Memory B cell (primary cell): ENCODE measurements at regions not wholly inside any gene's neighbourhood (a gene's known extent, or its start where the extent isn't known, plus 50 kb on each side); places are given as distances from the start of the nearest gene placed in this dataset.

Source experiments
- ATAC-seq: fragments of 150-1000 bp; cut with Tn5 transposase; 2 replicates; pipeline ENCODE4 v1.10.0; 2021; ENCODE audit warnings: low read depth, mild to moderate bottlenecking, moderate library complexity
- DNase-seq, 2 donors: peaks; one replicate each; pipeline ENCODE4 v3.0.0; 2022; ENCODE audit warnings: low spot score in 2 of 2
- H3K27ac Mint-ChIP-seq: one replicate; pipeline ENCODE4 v1.8.0; 2022; ENCODE audit warnings: mild to moderate bottlenecking, moderate library complexity, mixed read lengths
- H3K27me3 Mint-ChIP-seq: one replicate; pipeline ENCODE4 v1.8.0; 2022; ENCODE audit warnings: mixed read lengths
- H3K36me3 Mint-ChIP-seq: one replicate; pipeline ENCODE4 v1.8.0; 2022; ENCODE audit warnings: mild to moderate bottlenecking, mixed read lengths
- H3K4me1 Mint-ChIP-seq: one replicate; pipeline ENCODE4 v1.8.0; 2022; ENCODE audit warnings: mixed read lengths
- H3K4me3 Mint-ChIP-seq: one replicate; pipeline ENCODE4 v1.8.0; 2022; ENCODE audit warnings: mild to moderate bottlenecking, moderate library complexity, mixed read lengths
- H3K9me3 Mint-ChIP-seq: one replicate; pipeline ENCODE4 v1.8.0; 2022; ENCODE audit warnings: mixed read lengths

GRCh38 chr14:104287301-104288009 lies 149.1 kb downstream of the KIF26A start:
- Mint-ChIP-seq H3K27ac (no peak overlapping the region), H3K4me3 (no peak overlapping the region), H3K9me3 (peaks cover 11% of the 10 kb centered on the region), H3K36me3 (no peaks in the 10 kb centered on the region), H3K4me1 (no peaks in the 10 kb centered on the region), H3K27me3 (no peaks in the 10 kb centered on the region)
- ATAC-seq (no peak), DNase-seq (no peak)

- ATAC-seq: no peak
- DNase-seq: no peak
- no peaks in the 10 kb centered on the region for H3K4me1 Mint-ChIP-seq
- no peaks in the 10 kb centered on the region for H3K36me3 Mint-ChIP-seq
- H3K27ac Mint-ChIP-seq: no peak overlapping the region
- H3K27me3 Mint-ChIP-seq: no peaks in the 10 kb centered on the region
- no peak overlapping the region for H3K4me3 Mint-ChIP-seq
- peaks cover 11% of the 10 kb centered on the region for H3K9me3 Mint-ChIP-seq
Measured at GRCh38 chr14:104288272-104288671, 149.9 kb downstream of the KIF26A start.

DNA sequence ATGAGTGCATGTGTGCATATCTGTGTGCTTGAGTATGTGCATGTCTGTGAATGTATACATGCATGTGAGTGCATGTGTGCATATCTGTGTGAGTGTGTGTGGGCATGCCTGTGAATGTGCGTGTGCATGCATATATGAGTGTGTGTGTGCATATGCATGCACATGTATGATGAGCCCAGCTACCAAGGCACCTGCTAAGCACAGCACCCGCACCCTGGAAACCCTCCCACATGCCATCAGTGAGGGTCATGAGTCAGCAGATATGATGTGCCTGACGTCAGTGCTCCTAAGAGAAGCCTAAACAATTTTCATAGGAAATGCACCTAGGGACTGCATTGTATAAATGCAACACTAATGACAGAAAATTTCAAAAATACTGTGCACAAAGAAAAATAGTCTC lies 151.1 kb downstream of the KIF26A start:
- ATAC-seq (no peak), DNase-seq (no peak)
- no peak overlapping the region for H3K4me3 Mint-ChIP-seq
- H3K36me3 Mint-ChIP-seq: no peaks in the 10 kb centered on the region
- H3K27me3 Mint-ChIP-seq: peaks cover 3% of the 10 kb centered on the region
- H3K4me1 Mint-ChIP-seq: no peaks in the 10 kb centered on the region
- peaks cover 11% of the 10 kb centered on the region for H3K9me3 Mint-ChIP-seq
- H3K27ac Mint-ChIP-seq: no peak overlapping the region

- ATAC-seq (no peak), DNase-seq (no peak)
- no peak overlapping the region for H3K27ac Mint-ChIP-seq
- H3K4me1 Mint-ChIP-seq: no peaks in the 10 kb centered on the region
- H3K36me3 Mint-ChIP-seq: no peaks in the 10 kb centered on the region
- no peak overlapping the region for H3K4me3 Mint-ChIP-seq
- peaks cover 11% of the 10 kb centered on the region for H3K9me3 Mint-ChIP-seq
- peaks cover 3% of the 10 kb centered on the region for H3K27me3 Mint-ChIP-seq
Measured at GRCh38 chr14:104290058-104290667, 151.8 kb downstream of the KIF26A start.

DNA sequence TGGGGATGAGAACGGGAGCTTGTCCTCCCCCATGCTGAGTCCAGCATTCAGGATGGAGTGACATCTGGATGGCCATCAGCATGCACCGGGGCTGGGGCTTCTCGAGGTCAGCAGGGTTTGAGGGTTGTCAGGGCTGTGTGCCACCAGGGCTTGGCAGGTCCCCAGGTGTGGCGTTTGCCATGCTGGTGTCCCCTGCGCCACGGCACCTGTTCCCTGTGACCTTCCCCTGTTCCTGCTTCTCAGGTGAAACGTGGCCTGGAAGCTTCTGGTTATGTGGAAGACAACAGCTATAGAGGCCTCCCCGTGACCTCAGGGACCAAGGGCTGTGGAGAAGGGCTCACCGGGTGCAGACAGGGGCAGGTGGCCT lies 152.4 kb downstream of the KIF26A start:
- ATAC-seq (no peak), DNase-seq (no peak)
- H3K4me3 Mint-ChIP-seq: no peak overlapping the region
- no peak overlapping the region for H3K27ac Mint-ChIP-seq
- H3K27me3 Mint-ChIP-seq: peaks cover 3% of the 10 kb centered on the region
- no peaks in the 10 kb centered on the region for H3K36me3 Mint-ChIP-seq
- H3K9me3 Mint-ChIP-seq: peaks cover 11% of the 10 kb centered on the region
- H3K4me1 Mint-ChIP-seq: no peaks in the 10 kb centered on the region

DNA sequence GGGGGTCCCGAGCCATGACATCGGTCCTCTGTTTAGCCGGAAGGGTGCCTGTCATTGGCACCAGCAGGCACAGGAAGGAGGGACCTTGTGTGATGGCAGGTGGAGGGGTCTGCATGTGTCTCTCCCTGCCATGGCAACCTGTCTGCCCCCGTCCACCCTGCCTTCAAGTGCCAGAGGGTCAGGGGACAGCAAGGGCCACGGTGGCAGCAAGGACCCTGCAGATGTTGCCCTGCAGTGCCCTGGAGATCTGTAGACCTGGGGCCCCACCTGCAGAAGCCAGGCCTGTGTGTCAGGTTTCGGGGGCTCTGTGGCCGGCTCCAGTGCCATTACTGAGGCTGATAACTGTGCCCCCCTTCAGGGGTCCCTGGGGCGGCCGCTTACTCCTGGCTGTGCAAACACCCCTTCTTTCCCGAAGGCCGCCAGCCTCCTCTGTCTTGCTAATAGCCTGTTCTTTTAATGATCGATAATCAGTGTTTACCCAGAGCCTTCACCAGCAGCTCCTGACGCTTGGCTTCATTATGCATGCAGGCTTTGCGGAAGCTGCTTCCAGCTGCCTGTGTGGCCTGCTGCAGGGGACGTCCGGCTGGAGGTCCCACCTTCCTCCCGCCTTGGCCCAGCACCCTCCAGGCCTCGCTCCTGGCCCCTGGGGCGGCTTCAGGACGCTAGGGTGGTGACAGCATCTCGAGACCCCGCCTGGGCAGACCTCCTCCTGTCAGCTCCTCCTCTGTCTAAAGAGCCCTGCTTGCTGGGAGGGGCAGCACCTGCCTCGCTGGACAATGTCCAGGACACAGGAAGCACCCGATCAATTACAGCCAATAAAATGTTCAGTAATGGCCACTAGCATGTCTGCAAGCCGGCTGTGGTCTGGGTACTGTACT lies 153.0 kb downstream of the KIF26A start:
- Mint-ChIP-seq H3K9me3 (peaks cover 11% of the 10 kb centered on the region), H3K27ac (no peak overlapping the region), H3K36me3 (no peaks in the 10 kb centered on the region), H3K27me3 (peaks cover 3% of the 10 kb centered on the region), H3K4me1 (no peaks in the 10 kb centered on the region), H3K4me3 (no peak overlapping the region)
- DNase-seq (no peak), ATAC-seq (no peak)

GRCh38 chr14:104292084-104292970 lies 153.9 kb downstream of the KIF26A start:
- Mint-ChIP-seq H3K4me1 (no peaks in the 10 kb centered on the region), H3K27ac (no peak overlapping the region), H3K4me3 (no peak overlapping the region), H3K36me3 (no peaks in the 10 kb centered on the region), H3K27me3 (peaks cover 3% of the 10 kb centered on the region), H3K9me3 (peaks cover 11% of the 10 kb centered on the region)
- ATAC-seq (no peak), DNase-seq (no peak)

GRCh38 chr14:104293231-104293841 lies 154.9 kb downstream of the KIF26A start:
- no peaks in the 10 kb centered on the region for H3K4me1 Mint-ChIP-seq
- no peak overlapping the region for H3K4me3 Mint-ChIP-seq
- no peak overlapping the region for H3K27ac Mint-ChIP-seq
- DNase-seq: no peak
- no peaks in the 10 kb centered on the region for H3K36me3 Mint-ChIP-seq
- peaks cover 11% of the 10 kb centered on the region for H3K9me3 Mint-ChIP-seq
- H3K27me3 Mint-ChIP-seq: peaks cover 3% of the 10 kb centered on the region
- ATAC-seq: no peak

GRCh38 chr14:104293851-104294627 lies 155.7 kb downstream of the KIF26A start:
- Mint-ChIP-seq H3K36me3 (no peaks in the 10 kb centered on the region), H3K4me3 (no peak overlapping the region), H3K4me1 (no peaks in the 10 kb centered on the region), H3K27ac (no peak overlapping the region), H3K27me3 (peaks cover 3% of the 10 kb centered on the region), H3K9me3 (peaks cover 4% of the 10 kb centered on the region)
- no peak for ATAC-seq
- DNase-seq: no peak

DNA sequence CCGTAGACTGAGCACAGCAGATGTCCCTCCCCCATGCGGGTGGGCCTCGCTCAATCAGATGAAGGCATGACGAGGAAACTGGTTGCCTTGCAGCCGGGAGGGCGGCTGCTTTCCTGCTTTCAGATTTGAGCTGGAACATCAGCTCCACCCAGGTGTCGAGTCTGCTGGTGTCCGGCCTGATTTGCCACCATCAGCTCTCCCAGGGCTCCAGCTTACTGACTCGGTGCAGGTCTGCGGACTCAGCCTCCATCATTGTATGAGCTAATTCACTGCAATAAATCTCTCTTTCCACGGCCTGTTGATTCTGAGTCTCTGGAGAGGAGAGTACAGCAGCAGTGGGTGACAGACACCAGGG lies 156.2 kb downstream of the KIF26A start:
- DNase-seq: no peak
- ATAC-seq: no peak
- Mint-ChIP-seq H3K9me3 (no peaks in the 10 kb centered on the region), H3K27ac (no peak overlapping the region), H3K27me3 (peaks cover 3% of the 10 kb centered on the region), H3K4me3 (no peak overlapping the region), H3K36me3 (no peaks in the 10 kb centered on the region), H3K4me1 (no peaks in the 10 kb centered on the region)

DNA sequence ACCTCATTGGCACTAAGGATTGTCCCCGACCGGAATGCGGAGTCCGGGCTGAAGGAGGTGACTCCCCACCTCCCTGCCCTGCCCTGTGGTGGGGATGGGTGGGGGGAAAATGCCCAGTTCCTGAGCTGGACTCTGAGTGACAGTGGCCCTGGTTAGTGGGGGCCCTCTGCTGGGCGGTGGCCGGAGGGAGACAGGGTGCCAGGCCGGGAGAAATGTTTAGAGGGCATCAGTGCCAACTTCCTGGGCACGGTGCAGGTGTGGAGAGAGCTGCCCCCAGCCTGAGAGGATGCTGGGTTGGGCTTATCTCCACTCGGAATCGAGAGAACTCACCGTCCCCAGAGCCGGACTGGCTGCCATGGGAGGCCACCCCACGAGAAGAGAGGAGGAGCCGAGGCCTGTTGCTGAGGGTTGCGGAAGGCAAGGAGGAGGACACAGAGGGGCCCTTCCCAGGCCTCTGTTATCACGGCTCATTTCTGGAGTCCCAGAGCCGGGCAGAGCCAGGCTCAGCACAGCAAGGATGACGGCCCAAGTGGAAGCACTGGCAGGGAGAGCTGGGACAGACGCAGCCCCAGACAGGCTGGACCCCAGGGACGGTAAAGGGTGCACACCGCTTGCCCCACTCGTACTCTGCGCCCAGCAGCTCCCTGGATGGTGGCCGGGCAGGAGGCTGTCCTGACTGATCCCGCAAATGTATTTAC lies 156.7 kb downstream of the KIF26A start:
- H3K9me3 Mint-ChIP-seq: no peaks in the 10 kb centered on the region

GRCh38 chr14:104295681-104296387 lies 157.4 kb downstream of the KIF26A start:
- Mint-ChIP-seq H3K4me3 (no peak overlapping the region), H3K27me3 (peaks cover 3% of the 10 kb centered on the region), H3K36me3 (no peaks in the 10 kb centered on the region), H3K4me1 (no peaks in the 10 kb centered on the region), H3K9me3 (no peaks in the 10 kb centered on the region), H3K27ac (no peak overlapping the region)
- ATAC-seq (no peak), DNase-seq (no peak)

More for the DNA sequence above, 156.7 kb downstream of the KIF26A start:
- Mint-ChIP-seq H3K27me3 (peaks cover 3% of the 10 kb centered on the region), H3K36me3 (no peaks in the 10 kb centered on the region), H3K27ac (no peak overlapping the region), H3K4me1 (no peaks in the 10 kb centered on the region), H3K4me3 (no peak overlapping the region)
- ATAC-seq (no peak), DNase-seq (no peak)
